Uterus (tissue), 2 donors: ENCODE measurements at regions not wholly inside any gene's neighbourhood (a gene's known extent, or its start where the extent isn't known, plus 50 kb on each side); places are given as distances from the start of the nearest gene placed in this dataset.

Experiments
- POLR2A ChIP-seq, 2 donors: fragments of 450-650 bp; IDR thresholded peaks; one replicate each; pipeline ENCODE4 v1.6.1; 2016; ENCODE audit warnings: antibody characterized with exemption in 2 of 2, mild to moderate bottlenecking in 1 of 2, moderate library complexity in 1 of 2
- TF ChIP-seq, protein P1 (sequence below), 4 experiments: fragments of 200-600 bp in 2 of 4; fragments of 450-650 bp in 2 of 4; sonication (generic) in 2 of 4; IDR thresholded peaks; one replicate each; pipeline ENCODE4 v1.5.1; 2016 to 2019; ENCODE audit warnings: antibody characterized with exemption in 4 of 4, mild to moderate bottlenecking in 2 of 4, moderate library complexity in 1 of 4

DNA sequence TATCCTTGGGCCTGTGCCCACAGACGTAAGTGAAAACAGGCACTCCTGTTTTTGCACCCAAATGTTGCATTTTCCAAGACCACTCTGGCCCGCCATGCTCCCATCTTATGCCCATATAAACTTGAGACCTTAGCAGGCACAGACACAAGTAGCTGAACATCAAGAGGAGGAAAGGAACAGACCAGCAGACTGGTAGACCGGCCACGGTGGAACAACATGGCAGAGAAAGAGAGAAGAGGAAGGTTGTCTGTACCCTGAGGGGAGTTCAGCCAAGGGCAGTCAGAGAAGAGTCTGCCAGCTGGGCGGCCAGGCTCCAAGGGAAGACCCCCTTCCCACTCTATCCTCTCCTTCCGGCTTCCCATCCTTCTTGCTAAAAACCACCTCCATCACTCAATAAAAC lies 85.3 kb downstream of the GPR37 start:
- TF ChIP-seq, protein P1, sequence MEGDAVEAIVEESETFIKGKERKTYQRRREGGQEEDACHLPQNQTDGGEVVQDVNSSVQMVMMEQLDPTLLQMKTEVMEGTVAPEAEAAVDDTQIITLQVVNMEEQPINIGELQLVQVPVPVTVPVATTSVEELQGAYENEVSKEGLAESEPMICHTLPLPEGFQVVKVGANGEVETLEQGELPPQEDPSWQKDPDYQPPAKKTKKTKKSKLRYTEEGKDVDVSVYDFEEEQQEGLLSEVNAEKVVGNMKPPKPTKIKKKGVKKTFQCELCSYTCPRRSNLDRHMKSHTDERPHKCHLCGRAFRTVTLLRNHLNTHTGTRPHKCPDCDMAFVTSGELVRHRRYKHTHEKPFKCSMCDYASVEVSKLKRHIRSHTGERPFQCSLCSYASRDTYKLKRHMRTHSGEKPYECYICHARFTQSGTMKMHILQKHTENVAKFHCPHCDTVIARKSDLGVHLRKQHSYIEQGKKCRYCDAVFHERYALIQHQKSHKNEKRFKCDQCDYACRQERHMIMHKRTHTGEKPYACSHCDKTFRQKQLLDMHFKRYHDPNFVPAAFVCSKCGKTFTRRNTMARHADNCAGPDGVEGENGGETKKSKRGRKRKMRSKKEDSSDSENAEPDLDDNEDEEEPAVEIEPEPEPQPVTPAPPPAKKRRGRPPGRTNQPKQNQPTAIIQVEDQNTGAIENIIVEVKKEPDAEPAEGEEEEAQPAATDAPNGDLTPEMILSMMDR (IDR thresholded peaks at IDR 0.05): no peak
- no peak for TF ChIP-seq POLR2A (IDR thresholded peaks at IDR 0.05)
